ENCODE measurements at regions not wholly inside any gene's neighbourhood (a gene's known extent, or its start where the extent isn't known, plus 50 kb on each side); places are given as distances from the start of the nearest gene placed in this dataset.

GRCh38 chrX:124240422-124240821, 92.0 kb upstream of the TEX13D start:
- H3K36me3 ChIP-seq, result no peaks in the 10 kb centered on the region
- DNase-seq (ENCODE audit: low spot score), result no peak
- TF ChIP-seq POLR2A (IDR thresholded peaks at IDR 0.05), result no peak
- no peak for TF ChIP-seq CTCF (IDR thresholded peaks at IDR 0.05)
- TF ChIP-seq POLR2AphosphoS5 (IDR thresholded peaks at IDR 0.05), result no peak
- no peak overlapping the region for H3K27ac ChIP-seq
- no peaks in the 10 kb centered on the region for H3K27me3 ChIP-seq (replicated peaks; ENCODE audit: insufficient read depth)
- no peak overlapping the region for H3K4me3 ChIP-seq
- H3K4me1 ChIP-seq (replicated peaks), result no peaks in the 10 kb centered on the region
- intact Hi-C loops (cut with DNase I), result no loop called here
- no peaks in the 10 kb centered on the region for H3K9me3 ChIP-seq

- no peak for DNase-seq (ENCODE audit: low spot score)
- H3K4me3 ChIP-seq, result no peak overlapping the region
- no peak overlapping the region for H3K27ac ChIP-seq
- no peaks in the 10 kb centered on the region for H3K36me3 ChIP-seq
- whole genome bisulfite sequencing, result 49% methylated on average over 5 of the region's 5 CpGs
- H3K4me1 ChIP-seq (replicated peaks), result no peaks in the 10 kb centered on the region
- intact Hi-C loops (cut with DNase I), result no loop called here
- no peak for TF ChIP-seq POLR2A (IDR thresholded peaks at IDR 0.05)
- no peak for TF ChIP-seq CTCF (IDR thresholded peaks at IDR 0.05)
- TF ChIP-seq POLR2AphosphoS5 (IDR thresholded peaks at IDR 0.05), result no peak
- H3K27me3 ChIP-seq (replicated peaks; ENCODE audit: insufficient read depth), result no peaks in the 10 kb centered on the region
- no peaks in the 10 kb centered on the region for H3K9me3 ChIP-seq
Observed at GRCh38 chrX:124242131-124242530, 90.3 kb upstream of the TEX13D start.

GRCh38 chrX:124249345-124249744, 83.1 kb upstream of the TEX13D start:
- H3K9me3 ChIP-seq, result no peaks in the 10 kb centered on the region
- H3K36me3 ChIP-seq, result no peaks in the 10 kb centered on the region
- WGBS, result 100% methylated on average over 1 of the region's 1 CpG
- intact Hi-C loops (cut with DNase I), result no loop called here
- H3K27ac ChIP-seq, result no peak overlapping the region
- TF ChIP-seq POLR2AphosphoS5 (IDR thresholded peaks at IDR 0.05) (no peak), CTCF (IDR thresholded peaks at IDR 0.05) (no peak), POLR2A (IDR thresholded peaks at IDR 0.05) (no peak)
- no peaks in the 10 kb centered on the region for H3K4me1 ChIP-seq (replicated peaks)
- H3K4me3 ChIP-seq, result no peak overlapping the region
- DNase-seq (ENCODE audit: low spot score), result no peak
- H3K27me3 ChIP-seq (replicated peaks; ENCODE audit: insufficient read depth), result no peaks in the 10 kb centered on the region

DNA sequence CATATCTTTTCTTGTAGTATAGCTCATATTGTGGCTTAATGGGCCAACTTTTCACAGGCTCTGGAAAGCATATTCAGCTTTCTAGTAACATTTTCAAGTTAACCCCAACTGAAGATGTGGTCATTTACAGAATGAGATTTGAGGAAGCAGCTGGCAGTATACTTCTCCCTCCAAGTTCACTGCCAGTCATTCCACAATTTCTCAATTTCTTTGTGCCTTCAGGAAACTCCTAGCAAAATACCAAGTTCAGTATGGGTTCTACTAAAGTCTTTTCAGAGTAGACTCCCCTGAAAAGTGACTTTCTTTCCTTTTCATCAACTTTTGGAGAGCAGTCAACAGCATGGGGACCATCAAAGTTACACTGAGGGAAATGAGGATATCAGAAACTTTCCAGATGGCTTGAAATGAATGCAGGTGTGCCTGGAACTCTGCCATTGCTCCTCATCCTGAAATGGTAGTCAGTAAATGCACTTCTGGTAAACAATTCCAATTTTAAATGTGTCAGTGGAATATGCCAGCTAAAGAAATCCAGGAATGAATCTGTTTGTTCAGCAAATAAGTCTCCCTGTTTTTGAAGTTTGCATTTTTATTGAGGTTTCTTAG, 81.5 kb upstream of the TEX13D start:
- Histone ChIP-seq H3K36me3 (no peaks in the 10 kb centered on the region), H3K4me3 (no peak overlapping the region), H3K27me3 (replicated peaks; ENCODE audit: insufficient read depth) (no peaks in the 10 kb centered on the region), H3K9me3 (no peaks in the 10 kb centered on the region), H3K27ac (no peak overlapping the region), H3K4me1 (replicated peaks) (no peaks in the 10 kb centered on the region)
- TF ChIP-seq CTCF (IDR thresholded peaks at IDR 0.05) (no peak), POLR2AphosphoS5 (IDR thresholded peaks at IDR 0.05) (no peak), POLR2A (IDR thresholded peaks at IDR 0.05) (no peak)
- intact Hi-C loops (cut with DNase I), result no loop called here
- no peak for DNase-seq (ENCODE audit: low spot score)

GRCh38 chrX:124254611-124255010, 77.8 kb upstream of the TEX13D start:
- no peak overlapping the region for H3K4me3 ChIP-seq
- no peak overlapping the region for H3K27ac ChIP-seq
- H3K36me3 ChIP-seq, result no peaks in the 10 kb centered on the region
- H3K4me1 ChIP-seq (replicated peaks), result no peaks in the 10 kb centered on the region
- no peak for DNase-seq (ENCODE audit: low spot score)
- TF ChIP-seq POLR2A (IDR thresholded peaks at IDR 0.05), result no peak
- TF ChIP-seq POLR2AphosphoS5 (IDR thresholded peaks at IDR 0.05), result no peak
- TF ChIP-seq CTCF (IDR thresholded peaks at IDR 0.05), result no peak
- WGBS, result 50% methylated on average over 1 of the region's 1 CpG
- intact Hi-C loops (cut with DNase I), result no loop called here
- H3K27me3 ChIP-seq (replicated peaks; ENCODE audit: insufficient read depth), result no peaks in the 10 kb centered on the region
- no peaks in the 10 kb centered on the region for H3K9me3 ChIP-seq
